BE2C (cell line): ENCODE measurements at regions not wholly inside any gene's neighbourhood (a gene's known extent, or its start where the extent isn't known, plus 50 kb on each side); places are given as distances from the start of the nearest gene placed in this dataset.
"Not testable (repeated sequence)": the region's sequence is repeated elsewhere in the genome, so short reads cannot be mapped to it uniquely, and the experiment has no call there.

ENCODE experiments used
- DNase-seq: peaks from one replicate; pipeline ENCODE4 v3.0.0-alpha.2; 2020
- H3K27me3 ChIP-seq: fragments of 250-450 bp; sonication (Bioruptor Pico); 2 replicates; pipeline ENCODE4 v1.5.1; 2020; ENCODE audit warnings: mild to moderate bottlenecking
- H3K36me3 ChIP-seq: fragments of 250-450 bp; sonication (Bioruptor Pico); 2 replicates; pipeline ENCODE4 v1.5.1; 2020; ENCODE audit warnings: mild to moderate bottlenecking
- H3K4me1 ChIP-seq: fragments of 250-450 bp; sonication (Bioruptor Pico); 2 replicates; pipeline ENCODE4 v1.5.1; 2020
- H3K4me3 ChIP-seq: 2 replicates; pipeline ENCODE4 v1.5.1; 2011; ENCODE audit warnings: low read depth, low read length
- H3K9me3 ChIP-seq: fragments of 250-450 bp; sonication (Bioruptor Pico); 2 replicates; pipeline ENCODE4 v1.5.1; 2020
- CTCF ChIP-seq: IDR thresholded peaks from 2 replicates; pipeline ENCODE4 v1.5.1; 2012; ENCODE audit warnings: mild to moderate bottlenecking, low read depth, low read length

DNA sequence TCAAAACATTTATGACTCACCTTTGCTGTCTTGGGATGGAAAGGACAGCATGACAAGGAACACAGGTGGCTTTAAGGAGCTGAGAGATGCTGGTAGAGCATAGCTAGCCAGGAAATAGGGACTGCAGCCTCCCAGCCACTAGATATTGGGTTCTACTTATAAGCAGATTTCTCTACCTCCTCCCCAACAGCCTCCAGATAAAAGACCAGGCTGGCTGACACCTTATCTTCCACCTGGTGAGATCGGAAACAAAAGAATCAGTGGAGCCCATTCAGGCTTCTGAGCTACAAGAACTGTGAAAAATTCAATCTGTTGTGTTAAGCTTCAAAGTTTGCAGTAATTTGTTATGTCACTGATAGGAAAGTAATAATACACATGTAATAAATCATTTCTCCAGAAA is 1278.5 kb upstream of the ZEB2 start:
- no peaks in the 10 kb centered on the region for H3K36me3 ChIP-seq
- H3K27me3 ChIP-seq: no peaks in the 10 kb centered on the region
- H3K9me3 ChIP-seq: no peaks in the 10 kb centered on the region
- no peak for TF ChIP-seq CTCF
- no peak overlapping the region for H3K4me3 ChIP-seq
- no peaks in the 10 kb centered on the region for H3K4me1 ChIP-seq
- no peak for DNase-seq

GRCh38 chr2:145797692-145798091 is 1277.8 kb upstream of the ZEB2 start:
- Histone ChIP-seq H3K27me3 (no peaks in the 10 kb centered on the region), H3K4me1 (no peaks in the 10 kb centered on the region), H3K36me3 (no peaks in the 10 kb centered on the region), H3K4me3 (no peak overlapping the region), H3K9me3 (no peaks in the 10 kb centered on the region)
- TF ChIP-seq CTCF: no peak
- no peak for DNase-seq

GRCh38 chr2:145792745-145793144 is 1272.8 kb upstream of the ZEB2 start:
- TF ChIP-seq CTCF: no peak
- DNase-seq: no peak

DNA sequence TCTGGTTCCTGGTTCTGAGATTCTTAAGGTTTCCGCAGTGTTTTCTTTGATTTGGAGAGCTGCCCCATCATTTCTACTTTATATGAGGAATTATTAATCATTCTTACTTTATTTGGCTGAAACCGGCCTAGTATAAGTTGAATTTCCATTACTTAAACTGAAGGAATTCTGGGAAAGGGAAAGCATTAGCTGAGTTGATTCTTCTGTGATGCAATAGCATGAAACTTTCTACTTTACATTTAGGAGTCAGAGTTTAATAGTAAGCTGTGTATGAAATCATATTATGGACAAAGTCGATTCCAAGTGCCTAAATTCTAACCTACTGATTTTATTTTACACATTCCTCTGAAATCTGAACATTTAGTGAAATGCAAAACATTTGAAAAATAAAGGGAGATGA is 1269.7 kb upstream of the ZEB2 start:
- no peak overlapping the region for H3K4me3 ChIP-seq
- H3K36me3 ChIP-seq: no peaks in the 10 kb centered on the region
- no peaks in the 10 kb centered on the region for H3K4me1 ChIP-seq
- H3K9me3 ChIP-seq: no peaks in the 10 kb centered on the region
- no peak for TF ChIP-seq CTCF
- DNase-seq: no peak
- no peaks in the 10 kb centered on the region for H3K27me3 ChIP-seq

More at GRCh38 chr2:145792745-145793144, 1272.8 kb upstream of the ZEB2 start:
- Histone ChIP-seq H3K9me3 (no peaks in the 10 kb centered on the region), H3K4me3 (no peak overlapping the region), H3K4me1 (no peaks in the 10 kb centered on the region), H3K36me3 (no peaks in the 10 kb centered on the region), H3K27me3 (no peaks in the 10 kb centered on the region)

- not testable (repeated sequence) for H3K27me3 ChIP-seq, DNase-seq, H3K4me1 ChIP-seq, H3K4me3 ChIP-seq, H3K36me3 ChIP-seq, H3K9me3 ChIP-seq
Measured at GRCh38 chr2:145787597-145788361, 1267.9 kb upstream of the ZEB2 start.

GRCh38 chr2:145782607-145783006 is 1262.7 kb upstream of the ZEB2 start:
- H3K36me3 ChIP-seq, H3K27me3 ChIP-seq, H3K4me1 ChIP-seq, DNase-seq, H3K9me3 ChIP-seq, H3K4me3 ChIP-seq: not testable (repeated sequence)

GRCh38 chr2:145777914-145778313 is 1258.0 kb upstream of the ZEB2 start:
- H3K27me3 ChIP-seq: no peaks in the 10 kb centered on the region
- no peak for TF ChIP-seq CTCF
- DNase-seq: no peak
- H3K9me3 ChIP-seq: no peaks in the 10 kb centered on the region
- no peaks in the 10 kb centered on the region for H3K4me1 ChIP-seq
- no peak overlapping the region for H3K4me3 ChIP-seq
- H3K36me3 ChIP-seq: no peaks in the 10 kb centered on the region
